ENCODE measurements at regions not wholly inside any gene's neighbourhood (a gene's known extent, or its start where the extent isn't known, plus 50 kb on each side); places are given as distances from the start of the nearest gene placed in this dataset.

- H3K27me3 ChIP-seq (replicated peaks): no peaks in the 10 kb centered on the region
- in situ Hi-C loops (cut with HindIII; ENCODE audit: low pct_ligation_motif_present, low sequenced_read_pairs): no loop called here
- no peaks in the 10 kb centered on the region for H3K36me3 ChIP-seq (replicated peaks)
- no peak overlapping the region for H3K27ac ChIP-seq
- TF ChIP-seq CTCF (IDR thresholded peaks at IDR 0.05; ENCODE audit: low read depth, low read length, missing control alignments): no peak
- no peak overlapping the region for H3K4me3 ChIP-seq (ENCODE audit: low read depth, low read length)
- no peak for DNase-seq
Observed at GRCh38 chr12:67056329-67056728, 212.8 kb upstream of the CAND1 start.

GRCh38 chr12:67057072-67057471 is 212.1 kb upstream of the CAND1 start:
- Histone ChIP-seq H3K27me3 (replicated peaks) (no peaks in the 10 kb centered on the region), H3K27ac (no peak overlapping the region), H3K4me3 (ENCODE audit: low read depth, low read length) (no peak overlapping the region), H3K36me3 (replicated peaks) (no peaks in the 10 kb centered on the region)
- no peak for TF ChIP-seq CTCF (IDR thresholded peaks at IDR 0.05; ENCODE audit: low read depth, low read length, missing control alignments)
- in situ Hi-C loops (cut with HindIII; ENCODE audit: low pct_ligation_motif_present, low sequenced_read_pairs): no loop called here
- no peak for DNase-seq

- in situ Hi-C loops (cut with HindIII; ENCODE audit: low pct_ligation_motif_present, low sequenced_read_pairs): no loop called here
- no peak for DNase-seq
- no peaks in the 10 kb centered on the region for H3K36me3 ChIP-seq (replicated peaks)
- no peak overlapping the region for H3K27ac ChIP-seq
- TF ChIP-seq CTCF (IDR thresholded peaks at IDR 0.05; ENCODE audit: low read depth, low read length, missing control alignments): no peak
- H3K27me3 ChIP-seq (replicated peaks): no peaks in the 10 kb centered on the region
- H3K4me3 ChIP-seq (ENCODE audit: low read depth, low read length): no peak overlapping the region
Observed at GRCh38 chr12:67062193-67062592, 207.0 kb upstream of the CAND1 start.

- peak overlapping the region; percentile 58 for H3K4me3 ChIP-seq (ENCODE audit: low read depth, low read length)
- DNase-seq: no peak
- no peak for TF ChIP-seq CTCF (IDR thresholded peaks at IDR 0.05; ENCODE audit: low read depth, low read length, missing control alignments)
- in situ Hi-C loops (cut with HindIII; ENCODE audit: low pct_ligation_motif_present, low sequenced_read_pairs): no loop called here
- H3K27ac ChIP-seq: no peak overlapping the region
- H3K27me3 ChIP-seq (replicated peaks): peaks cover 14% of the 10 kb centered on the region
- H3K36me3 ChIP-seq (replicated peaks): no peaks in the 10 kb centered on the region
Observed at GRCh38 chr12:67067453-67068203, 201.5 kb upstream of the CAND1 start.

- Histone ChIP-seq H3K27ac (no peak overlapping the region), H3K36me3 (replicated peaks) (no peaks in the 10 kb centered on the region), H3K27me3 (replicated peaks) (peaks cover 14% of the 10 kb centered on the region), H3K4me3 (ENCODE audit: low read depth, low read length) (peak overlapping the region; percentile 58)
- no peak for DNase-seq
- in situ Hi-C loops (cut with HindIII; ENCODE audit: low pct_ligation_motif_present, low sequenced_read_pairs): no loop called here
- peak; percentile 45 for TF ChIP-seq CTCF (IDR thresholded peaks at IDR 0.05; ENCODE audit: low read depth, low read length, missing control alignments)
Observed at GRCh38 chr12:67068204-67068731, 200.9 kb upstream of the CAND1 start.

All from brain microvascular endothelial cell (primary cell).